ENCODE measurements at regions not wholly inside any gene's neighbourhood (a gene's known extent, or its start where the extent isn't known, plus 50 kb on each side); places are given as distances from the start of the nearest gene placed in this dataset.

GRCh38 chr6:142518126-142518525 lies 216.3 kb downstream of the ADGRG6 start:
- H3K4me3 ChIP-seq = no peak overlapping the region
- TF ChIP-seq, protein P1, sequence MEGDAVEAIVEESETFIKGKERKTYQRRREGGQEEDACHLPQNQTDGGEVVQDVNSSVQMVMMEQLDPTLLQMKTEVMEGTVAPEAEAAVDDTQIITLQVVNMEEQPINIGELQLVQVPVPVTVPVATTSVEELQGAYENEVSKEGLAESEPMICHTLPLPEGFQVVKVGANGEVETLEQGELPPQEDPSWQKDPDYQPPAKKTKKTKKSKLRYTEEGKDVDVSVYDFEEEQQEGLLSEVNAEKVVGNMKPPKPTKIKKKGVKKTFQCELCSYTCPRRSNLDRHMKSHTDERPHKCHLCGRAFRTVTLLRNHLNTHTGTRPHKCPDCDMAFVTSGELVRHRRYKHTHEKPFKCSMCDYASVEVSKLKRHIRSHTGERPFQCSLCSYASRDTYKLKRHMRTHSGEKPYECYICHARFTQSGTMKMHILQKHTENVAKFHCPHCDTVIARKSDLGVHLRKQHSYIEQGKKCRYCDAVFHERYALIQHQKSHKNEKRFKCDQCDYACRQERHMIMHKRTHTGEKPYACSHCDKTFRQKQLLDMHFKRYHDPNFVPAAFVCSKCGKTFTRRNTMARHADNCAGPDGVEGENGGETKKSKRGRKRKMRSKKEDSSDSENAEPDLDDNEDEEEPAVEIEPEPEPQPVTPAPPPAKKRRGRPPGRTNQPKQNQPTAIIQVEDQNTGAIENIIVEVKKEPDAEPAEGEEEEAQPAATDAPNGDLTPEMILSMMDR (IDR thresholded peaks at IDR 0.05) = no peak
- DNase-seq = no peak
- 28 to 35% methylated on average over 3 of the region's 3 CpGs for whole genome bisulfite sequencing, 2 donors
- H3K27ac ChIP-seq = no peak overlapping the region
- intact Hi-C loops (cut with DNase I) = no loop called here
- no peaks in the 10 kb centered on the region for H3K27me3 ChIP-seq
- peaks cover 0 to 13% (median 0%) of the 10 kb centered on the region in 11 donors for H3K9me3 ChIP-seq
- H3K36me3 ChIP-seq = no peaks in the 10 kb centered on the region
- no peaks in the 10 kb centered on the region for H3K4me1 ChIP-seq
- no peak for ATAC-seq

GRCh38 chr6:142518761-142519160 lies 217.0 kb downstream of the ADGRG6 start:
- Histone ChIP-seq H3K27me3 (peaks cover 0 to 3% (median 0%) of the 10 kb centered on the region in 7 donors), H3K9me3 (peaks cover 0 to 13% (median 0%) of the 10 kb centered on the region in 11 donors), H3K4me3 (no peak overlapping the region), H3K4me1 (no peaks in the 10 kb centered on the region), H3K27ac (no peak overlapping the region), H3K36me3 (no peaks in the 10 kb centered on the region)
- WGBS, 2 donors = 60 to 72% methylated on average over 4 of the region's 4 CpGs
- DNase-seq = no peak
- intact Hi-C loops (cut with DNase I) = no loop called here
- TF ChIP-seq, protein P1 (IDR thresholded peaks at IDR 0.05) = no peak
- no peak for ATAC-seq

DNA sequence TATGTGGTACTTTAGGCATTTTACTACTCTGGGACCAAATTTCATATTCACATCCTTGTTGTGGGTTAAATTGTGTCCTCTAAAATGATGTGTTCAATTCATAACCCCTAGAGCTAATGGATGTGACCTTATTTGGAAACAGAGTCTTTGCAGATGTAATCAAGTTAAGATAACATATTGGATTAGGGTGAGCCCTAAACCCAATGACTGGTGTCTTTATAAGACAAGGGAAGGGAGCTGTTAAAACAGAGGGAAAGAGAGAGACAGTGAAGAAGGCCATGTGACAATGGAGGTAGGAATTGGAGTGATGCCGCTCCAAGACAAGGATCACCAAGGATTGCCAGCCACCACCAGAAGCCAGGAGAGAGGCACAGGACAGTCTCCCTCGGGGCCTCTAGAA lies 220.0 kb downstream of the ADGRG6 start:
- no peak overlapping the region for H3K4me3 ChIP-seq
- peaks cover 0 to 3% (median 0%) of the 10 kb centered on the region in 7 donors for H3K27me3 ChIP-seq
- H3K27ac ChIP-seq = no peak overlapping the region
- 82 to 88% methylated on average over 2 of the region's 2 CpGs for WGBS, 2 donors
- H3K4me1 ChIP-seq = no peaks in the 10 kb centered on the region
- H3K9me3 ChIP-seq = peaks cover 0 to 3% (median 0%) of the 10 kb centered on the region in 11 donors
- TF ChIP-seq, protein P1 (IDR thresholded peaks at IDR 0.05) = no peak
- intact Hi-C loops (cut with DNase I) = no loop called here
- no peaks in the 10 kb centered on the region for H3K36me3 ChIP-seq
- ATAC-seq (no peak), DNase-seq (no peak)

- no peaks in the 10 kb centered on the region for H3K9me3 ChIP-seq
- H3K4me3 ChIP-seq = no peak overlapping the region
- H3K36me3 ChIP-seq = no peaks in the 10 kb centered on the region
- DNase-seq (no peak), ATAC-seq (no peak)
- TF ChIP-seq, protein P1 (IDR thresholded peaks at IDR 0.05) = no peak
- no peaks in the 10 kb centered on the region for H3K4me1 ChIP-seq
- H3K27ac ChIP-seq = no peak overlapping the region
- peaks cover 0 to 3% (median 0%) of the 10 kb centered on the region in 7 donors for H3K27me3 ChIP-seq
- intact Hi-C loops (cut with DNase I) = no loop called here
- 54 to 60% methylated on average over 4 of the region's 4 CpGs for WGBS, 2 donors
Measured at GRCh38 chr6:142523515-142524375, 221.9 kb downstream of the ADGRG6 start.
